Prostate gland (tissue), 2 donors: ENCODE measurements at regions not wholly inside any gene's neighbourhood (a gene's known extent, or its start where the extent isn't known, plus 50 kb on each side); places are given as distances from the start of the nearest gene placed in this dataset.
"Not testable (repeated sequence)": the region's sequence is repeated elsewhere in the genome, so short reads cannot be mapped to it uniquely, and the experiment has no call there.

ENCODE experiments used
- DNase-seq: peaks from one replicate; pipeline ENCODE4 v3.0.0-alpha.2; 2019; ENCODE audit warnings: low spot score
- H3K27ac ChIP-seq, 2 donors: fragments of 200-600 bp; sonication (generic); 2 replicates each; pipeline ENCODE4 v1.5.1; 2017 to 2019
- H3K27me3 ChIP-seq: fragments of 200-600 bp; sonication (generic); replicated peaks from 2 replicates; pipeline ENCODE4 v1.5.1; 2019; ENCODE audit not compliant: insufficient read depth
- H3K36me3 ChIP-seq, 2 donors: fragments of 200-600 bp; sonication (generic); 1 replicate in 1 of 2; 2 replicates in 1 of 2; pipeline versions ENCODE4 v1.5.1 to v1.8.1; 2017 to 2019
- H3K4me1 ChIP-seq: fragments of 200-600 bp; sonication (generic); replicated peaks from 2 replicates; pipeline ENCODE4 v1.5.1; 2019
- H3K4me3 ChIP-seq, 2 donors: fragments of 200-600 bp; sonication (generic); 2 replicates each; pipeline ENCODE4 v1.5.1; 2017 to 2019
- H3K9me3 ChIP-seq: fragments of 200-600 bp; sonication (generic); 2 replicates; pipeline ENCODE4 v1.5.1; 2017
- POLR2A ChIP-seq: fragments of 450-650 bp; IDR thresholded peaks from one replicate; pipeline ENCODE4 v1.6.1; 2016; ENCODE audit warnings: antibody characterized with exemption, mild to moderate bottlenecking
- POLR2AphosphoS5 ChIP-seq: sonication (generic); formaldehyde crosslinking; IDR thresholded peaks from one replicate; pipeline ENCODE4 v1.6.1; 2017; ENCODE audit warnings: antibody characterized with exemption
- WGBS: methylation state at CpG from one replicate; pipeline ENCODE4 v1.1.5; 2018; 5-methylcytosine and 5-hydroxymethylcytosine counted together
- intact Hi-C: fragments of 100-400 bp; cut with DNase I; formaldehyde crosslinking; loops from one replicate; pipeline ENCODE4 v1.14.2; 2022
- TF ChIP-seq, protein P1 (sequence below), 4 experiments: fragments of 200-600 bp in 2 of 4; fragments of 450-650 bp in 2 of 4; sonication (generic) in 2 of 4; IDR thresholded peaks; 1 replicate in 3 of 4; 2 replicates in 1 of 4; pipeline ENCODE4 v1.5.1; 2016 to 2019; ENCODE audit warnings: antibody characterized with exemption in 4 of 4, mild to moderate bottlenecking in 2 of 4, moderate library complexity in 2 of 4

GRCh38 chr2:126988482-126988881 lies 89.8 kb downstream of the TEX51 start:
- no peak overlapping the region for H3K27ac ChIP-seq
- H3K4me1 ChIP-seq: no peaks in the 10 kb centered on the region
- H3K4me3 ChIP-seq: no peak overlapping the region
- no peaks in the 10 kb centered on the region for H3K9me3 ChIP-seq
- no peaks in the 10 kb centered on the region for H3K36me3 ChIP-seq
- peaks cover 5% of the 10 kb centered on the region for H3K27me3 ChIP-seq
- DNase-seq: no peak
- intact Hi-C loops: no loop called here
- WGBS: 83% methylated on average over 4 of the region's 4 CpGs
- TF ChIP-seq, protein P1, sequence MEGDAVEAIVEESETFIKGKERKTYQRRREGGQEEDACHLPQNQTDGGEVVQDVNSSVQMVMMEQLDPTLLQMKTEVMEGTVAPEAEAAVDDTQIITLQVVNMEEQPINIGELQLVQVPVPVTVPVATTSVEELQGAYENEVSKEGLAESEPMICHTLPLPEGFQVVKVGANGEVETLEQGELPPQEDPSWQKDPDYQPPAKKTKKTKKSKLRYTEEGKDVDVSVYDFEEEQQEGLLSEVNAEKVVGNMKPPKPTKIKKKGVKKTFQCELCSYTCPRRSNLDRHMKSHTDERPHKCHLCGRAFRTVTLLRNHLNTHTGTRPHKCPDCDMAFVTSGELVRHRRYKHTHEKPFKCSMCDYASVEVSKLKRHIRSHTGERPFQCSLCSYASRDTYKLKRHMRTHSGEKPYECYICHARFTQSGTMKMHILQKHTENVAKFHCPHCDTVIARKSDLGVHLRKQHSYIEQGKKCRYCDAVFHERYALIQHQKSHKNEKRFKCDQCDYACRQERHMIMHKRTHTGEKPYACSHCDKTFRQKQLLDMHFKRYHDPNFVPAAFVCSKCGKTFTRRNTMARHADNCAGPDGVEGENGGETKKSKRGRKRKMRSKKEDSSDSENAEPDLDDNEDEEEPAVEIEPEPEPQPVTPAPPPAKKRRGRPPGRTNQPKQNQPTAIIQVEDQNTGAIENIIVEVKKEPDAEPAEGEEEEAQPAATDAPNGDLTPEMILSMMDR (IDR thresholded peaks at IDR 0.05): no peak
- no peak for TF ChIP-seq POLR2A
- no peak for TF ChIP-seq POLR2AphosphoS5

GRCh38 chr2:126989064-126989463 lies 90.4 kb downstream of the TEX51 start:
- H3K27ac ChIP-seq, H3K4me1 ChIP-seq, H3K4me3 ChIP-seq, H3K36me3 ChIP-seq, intact Hi-C loops, H3K27me3 ChIP-seq, H3K9me3 ChIP-seq, DNase-seq: not testable (repeated sequence)
- 98% methylated on average over 8 of the region's 8 CpGs for WGBS

DNA sequence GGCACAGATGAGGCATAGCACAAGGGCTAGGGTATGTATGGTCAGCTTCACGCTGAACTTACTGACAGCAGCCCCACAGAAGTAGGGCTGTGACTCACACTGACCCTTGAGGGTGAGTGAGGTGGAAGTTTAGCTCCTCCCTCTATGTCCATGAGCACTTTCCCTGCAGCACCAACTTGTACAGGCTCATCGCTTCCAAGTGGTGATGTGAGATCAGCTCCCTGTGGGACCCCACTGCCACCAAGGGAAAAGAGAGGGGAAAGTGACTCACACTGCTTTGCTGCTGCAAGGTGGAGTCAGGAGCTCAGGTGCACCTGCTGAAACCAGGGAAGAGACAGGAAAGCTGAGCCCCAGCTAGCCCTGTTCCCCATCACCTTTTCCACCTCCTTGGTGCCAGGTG lies 91.5 kb downstream of the TEX51 start:
- H3K9me3 ChIP-seq: no peaks in the 10 kb centered on the region
- no peak for DNase-seq
- WGBS: 100% methylated on average over 2 of the region's 2 CpGs

GRCh38 chr2:126990605-126991532 lies 92.2 kb downstream of the TEX51 start:
- no peak for DNase-seq
- Histone ChIP-seq H3K27me3 (peaks cover 5% of the 10 kb centered on the region), H3K4me1 (no peaks in the 10 kb centered on the region), H3K36me3 (no peaks in the 10 kb centered on the region), H3K27ac (no peak overlapping the region), H3K4me3 (no peak overlapping the region), H3K9me3 (no peaks in the 10 kb centered on the region)
- 71% methylated on average over 12 of the region's 12 CpGs for WGBS
- intact Hi-C loops: no loop called here
- TF ChIP-seq POLR2A: no peak
- TF ChIP-seq POLR2AphosphoS5: no peak
- TF ChIP-seq, protein P1 (IDR thresholded peaks at IDR 0.05): no peak

More for the DNA sequence above, 91.5 kb downstream of the TEX51 start:
- TF ChIP-seq, protein P1 (IDR thresholded peaks at IDR 0.05): no peak
- TF ChIP-seq POLR2AphosphoS5 (no peak), POLR2A (no peak)
- Histone ChIP-seq H3K4me3 (no peak overlapping the region), H3K27me3 (peaks cover 5% of the 10 kb centered on the region), H3K36me3 (no peaks in the 10 kb centered on the region), H3K4me1 (no peaks in the 10 kb centered on the region), H3K27ac (no peak overlapping the region)
- intact Hi-C loops: no loop called here

- no peaks in the 10 kb centered on the region for H3K9me3 ChIP-seq
- no peak overlapping the region for H3K4me3 ChIP-seq
- H3K36me3 ChIP-seq: no peaks in the 10 kb centered on the region
- H3K27ac ChIP-seq: no peak overlapping the region
- TF ChIP-seq POLR2A (no peak), POLR2AphosphoS5 (no peak)
- TF ChIP-seq, protein P1 (IDR thresholded peaks at IDR 0.05): no peak
- no peak for DNase-seq
- no peaks in the 10 kb centered on the region for H3K4me1 ChIP-seq
- WGBS: 86% methylated on average over 2 of the region's 2 CpGs
- H3K27me3 ChIP-seq: peaks cover 5% of the 10 kb centered on the region
- intact Hi-C loops: no loop called here
These were observed 95.7 kb downstream of the TEX51 start for GRCh38 chr2:126994340-126994777.
